NCI-H2196 treated with DMSO at 0.1 percent for 48 hours (cell line): ENCODE measurements at regions not wholly inside any gene's neighbourhood (a gene's known extent, or its start where the extent isn't known, plus 50 kb on each side); places are given as distances from the start of the nearest gene placed in this dataset.

Experiments used
- DNase-seq: peaks from one replicate; lab custom pipeline; 2025; ENCODE audit not compliant: unreplicated experiment; lab: John Stamatoyannopoulos, UW

DNA sequence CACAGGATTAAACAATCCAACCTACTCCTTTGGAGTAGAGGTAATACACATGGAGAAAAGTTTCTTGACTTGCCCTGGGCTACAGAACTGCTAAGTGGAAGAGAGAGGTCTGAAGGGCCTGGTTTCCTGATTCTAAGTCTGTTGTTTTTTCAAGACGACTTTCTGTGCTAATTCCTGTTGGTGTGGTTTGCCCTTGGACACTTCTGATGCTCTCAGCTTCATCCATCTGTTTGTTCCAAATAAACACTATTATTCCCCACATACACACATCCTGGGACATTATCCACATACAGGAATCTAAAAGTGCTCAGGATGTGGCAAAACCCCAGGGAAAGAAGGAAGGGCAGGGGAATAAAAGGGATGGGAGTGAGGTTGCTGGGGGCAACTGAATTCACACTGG lies 393.5 kb upstream of the TBL1XR1 start:
- no peak for DNase-seq

GRCh38 chr3:177591379-177591778 lies 394.1 kb upstream of the TBL1XR1 start:
- DNase-seq = no peak

DNA sequence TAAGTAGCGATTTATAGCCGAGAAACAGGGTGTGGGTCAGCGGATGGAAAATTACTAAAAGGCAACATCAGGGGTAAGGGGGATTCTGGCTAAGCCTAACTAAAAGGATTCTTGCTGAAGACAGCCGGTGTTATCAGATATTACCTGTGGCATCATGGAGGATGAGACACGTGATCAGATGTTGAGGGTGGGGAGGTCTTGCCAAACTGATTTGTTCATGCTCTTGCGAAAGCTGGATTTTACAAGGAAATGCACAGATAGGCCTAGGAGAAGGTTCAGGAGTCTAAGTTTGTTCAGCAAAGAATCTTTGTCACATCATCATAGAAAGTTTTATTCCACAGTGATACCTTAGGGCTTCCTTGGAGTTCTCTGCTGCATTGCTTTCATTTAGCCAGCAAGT lies 396.8 kb upstream of the TBL1XR1 start:
- no peak for DNase-seq

DNA sequence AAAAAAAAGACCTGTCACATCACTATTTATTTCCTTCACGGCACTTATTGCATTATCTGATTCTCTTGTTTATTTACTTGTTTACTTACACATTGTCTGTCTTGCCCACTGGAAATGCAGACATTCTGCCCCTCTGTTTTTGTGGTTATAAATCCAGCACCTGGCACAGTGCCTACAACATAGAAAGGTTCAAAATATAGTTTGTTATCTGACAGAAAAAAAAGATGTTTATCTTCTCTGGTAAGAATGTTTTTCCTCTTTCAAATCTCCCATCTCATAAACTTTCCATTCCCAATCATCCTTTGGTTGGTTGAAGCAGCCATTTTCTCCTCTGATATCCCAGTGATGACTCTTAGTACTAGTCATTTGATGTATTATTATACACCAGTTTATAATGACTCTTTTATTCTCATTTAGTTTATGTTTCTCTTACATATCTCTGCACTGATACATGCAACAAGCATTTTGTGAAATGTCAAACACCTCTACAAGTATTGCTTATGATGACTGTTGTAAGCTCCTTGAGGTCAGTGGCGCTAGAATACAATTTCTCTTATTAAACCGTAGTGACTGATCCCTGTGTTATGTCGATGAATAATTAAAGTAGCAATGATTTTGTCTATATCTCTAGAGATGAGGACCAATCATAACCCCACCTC lies 398.4 kb upstream of the TBL1XR1 start:
- no peak for DNase-seq

- DNase-seq = peak; percentile 23
These were observed 399.1 kb upstream of the TBL1XR1 start for GRCh38 chr3:177596248-177596815.

DNA sequence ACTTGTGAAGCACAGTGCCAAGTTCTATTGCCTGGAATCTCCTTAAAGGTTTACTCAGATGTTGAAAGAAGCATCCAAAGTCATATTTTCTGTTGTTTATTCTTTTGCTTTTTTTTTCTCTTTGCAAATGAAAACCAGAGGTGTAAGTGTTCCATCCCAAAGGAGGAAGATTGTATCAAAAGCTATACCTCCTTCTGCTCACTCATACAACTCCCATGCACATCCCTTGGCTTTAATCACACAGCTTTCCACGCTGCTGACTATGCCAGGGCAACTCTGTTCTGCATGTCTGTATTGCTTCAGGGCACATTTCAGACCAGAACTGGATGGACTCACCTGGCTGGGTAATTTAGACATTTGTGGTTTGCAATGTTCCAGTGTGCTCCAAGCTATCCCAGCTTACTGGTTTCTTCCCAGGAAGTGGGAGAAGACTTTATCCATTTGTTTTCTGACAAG lies 399.6 kb upstream of the TBL1XR1 start:
- DNase-seq = no peak

DNA sequence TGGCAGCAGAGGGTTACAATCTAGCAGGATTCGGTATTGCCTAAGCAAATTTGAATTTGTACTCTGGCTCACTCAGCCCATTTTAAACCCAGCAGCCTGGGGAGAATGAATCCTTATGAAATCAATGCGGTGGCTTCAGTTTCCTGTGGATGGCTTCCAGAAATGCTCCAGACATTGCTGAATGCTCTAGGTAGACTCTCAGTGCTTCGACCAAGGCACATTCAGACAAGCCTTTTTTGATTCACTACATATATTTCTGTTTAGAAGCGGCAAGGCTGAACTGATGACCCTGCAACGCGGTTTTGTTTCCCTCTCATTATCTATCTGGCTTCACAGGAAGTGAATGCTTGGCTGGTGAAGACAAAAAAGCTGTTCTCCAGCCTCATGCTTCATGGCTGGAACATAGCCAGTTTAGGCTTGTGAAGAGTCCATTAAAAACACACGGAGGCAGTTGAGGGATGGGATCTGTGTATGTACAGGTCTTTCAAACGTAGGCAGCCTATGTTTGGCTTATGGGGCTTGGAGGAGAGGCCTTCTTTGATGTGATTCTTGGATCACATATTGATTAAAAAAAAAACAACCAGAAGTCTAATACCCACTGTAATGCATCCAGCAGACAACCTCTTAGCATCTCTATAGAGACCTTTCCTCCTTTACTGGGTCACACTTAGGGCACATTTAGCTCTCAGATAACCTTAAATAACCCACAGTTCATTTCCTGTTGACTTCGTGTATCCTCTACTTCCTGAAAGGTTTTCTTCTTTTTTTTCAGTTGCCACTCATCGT lies 400.2 kb upstream of the TBL1XR1 start:
- DNase-seq = peak; percentile 95

GRCh38 chr3:177598097-177598833 lies 401.0 kb upstream of the TBL1XR1 start:
- no peak for DNase-seq

- DNase-seq = no peak
These were observed 402.0 kb upstream of the TBL1XR1 start for GRCh38 chr3:177599326-177599725.

DNA sequence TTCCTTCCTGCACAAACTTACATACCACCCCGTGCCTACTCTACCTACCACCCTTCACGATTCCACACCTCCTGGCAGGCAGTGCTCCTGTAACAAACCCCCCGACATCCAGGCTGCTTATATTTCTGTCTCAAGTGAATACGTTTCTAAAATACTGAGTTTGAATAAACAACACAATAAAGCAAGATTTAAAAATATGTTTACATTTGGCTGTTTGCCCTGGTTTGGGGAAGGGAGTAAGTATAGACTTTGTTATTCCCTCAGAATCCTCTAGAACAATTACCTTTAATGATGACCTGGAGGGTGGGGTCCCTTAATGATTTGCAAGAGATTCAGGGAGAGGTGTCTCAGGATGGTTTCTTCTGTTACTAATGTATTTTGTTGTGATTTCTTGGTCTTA lies 402.6 kb upstream of the TBL1XR1 start:
- no peak for DNase-seq

GRCh38 chr3:177600411-177600810 lies 403.1 kb upstream of the TBL1XR1 start:
- DNase-seq = no peak

- no peak for DNase-seq
These were observed 403.9 kb upstream of the TBL1XR1 start for GRCh38 chr3:177601152-177601551.

DNA sequence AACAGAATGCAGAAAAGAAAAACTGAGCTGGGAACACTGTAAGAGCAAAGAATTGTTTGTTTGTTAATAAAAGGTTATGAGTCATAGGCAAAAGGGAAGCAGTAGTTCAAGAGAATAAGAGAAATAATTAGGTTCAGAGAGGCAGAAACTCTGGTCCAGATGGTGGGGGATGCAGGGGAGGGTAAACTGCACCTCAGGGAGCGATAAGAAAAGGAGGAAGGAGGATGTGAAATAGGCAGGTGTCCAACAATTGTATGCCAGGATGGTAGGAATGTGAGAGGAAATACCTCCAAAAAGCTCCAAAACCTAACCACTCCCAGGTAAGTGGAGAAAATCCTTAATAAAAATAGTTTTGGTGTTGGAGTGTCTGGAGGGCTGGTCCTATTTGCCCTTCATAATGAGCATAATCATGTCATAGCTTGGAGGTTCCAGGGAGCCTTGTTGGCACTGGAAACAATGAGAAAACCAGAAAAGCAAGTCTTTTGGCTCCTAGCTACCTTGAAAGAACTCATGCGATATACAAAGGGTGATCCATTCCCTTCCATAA lies 405.4 kb upstream of the TBL1XR1 start:
- DNase-seq = peak; percentile 75

- no peak for DNase-seq
These were observed 405.9 kb upstream of the TBL1XR1 start for GRCh38 chr3:177603148-177603603.

GRCh38 chr3:177604181-177604580 lies 406.9 kb upstream of the TBL1XR1 start:
- no peak for DNase-seq

- DNase-seq = peak; percentile 28
These were observed 409.6 kb upstream of the TBL1XR1 start for GRCh38 chr3:177606891-177607290.

- DNase-seq = no peak
These were observed 410.3 kb upstream of the TBL1XR1 start for GRCh38 chr3:177607589-177607988.

DNA sequence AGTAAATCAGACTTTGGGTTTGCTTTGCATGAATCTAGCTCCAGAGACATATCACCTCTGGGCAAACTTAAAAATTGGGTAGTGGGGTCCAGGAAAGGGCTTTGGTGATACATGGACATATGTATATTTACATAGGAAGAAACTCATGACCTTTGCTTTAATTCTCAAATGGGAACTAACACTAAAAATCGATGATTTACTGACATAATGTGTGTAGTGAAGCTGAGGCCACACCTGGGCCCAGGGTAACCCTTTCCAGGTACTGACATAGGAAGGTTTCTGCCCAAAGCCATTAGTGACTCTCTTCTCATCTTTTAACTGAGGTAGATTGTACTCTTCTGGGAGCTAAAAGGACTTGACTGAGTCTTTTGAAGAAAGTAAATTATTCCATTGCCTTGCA lies 411.2 kb upstream of the TBL1XR1 start:
- DNase-seq = no peak

DNA sequence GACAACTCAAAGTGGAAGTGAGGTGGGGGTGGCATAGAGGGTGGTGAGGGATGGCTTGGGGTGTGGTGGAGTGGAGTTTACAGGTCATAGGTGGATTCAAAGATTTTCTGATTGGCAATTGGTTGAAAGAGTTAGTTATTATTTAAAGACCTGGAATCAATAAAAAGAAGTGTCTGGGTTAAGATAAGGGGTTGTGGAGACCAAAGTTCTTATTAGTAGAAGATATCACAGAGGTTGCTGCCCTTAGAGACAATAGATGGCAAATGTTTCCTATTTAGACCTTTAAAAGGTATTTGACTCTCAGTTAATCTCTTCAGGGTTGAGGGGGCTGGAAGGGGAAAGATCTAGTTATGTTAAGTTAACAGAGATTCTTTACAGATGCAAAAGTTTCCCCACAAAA lies 412.3 kb upstream of the TBL1XR1 start:
- no peak for DNase-seq

- DNase-seq = no peak
These were observed 413.0 kb upstream of the TBL1XR1 start for GRCh38 chr3:177610262-177610661.
